GM21786 (cell line): ENCODE measurements at regions not wholly inside any gene's neighbourhood (a gene's known extent, or its start where the extent isn't known, plus 50 kb on each side); places are given as distances from the start of the nearest gene placed in this dataset.

Experiments
- ATAC-seq: cut with Tn5 transposase; IDR thresholded peaks from one replicate; pipeline ENCODE4 v1.9.1; 2021; ENCODE audit not compliant: unreplicated experiment

DNA sequence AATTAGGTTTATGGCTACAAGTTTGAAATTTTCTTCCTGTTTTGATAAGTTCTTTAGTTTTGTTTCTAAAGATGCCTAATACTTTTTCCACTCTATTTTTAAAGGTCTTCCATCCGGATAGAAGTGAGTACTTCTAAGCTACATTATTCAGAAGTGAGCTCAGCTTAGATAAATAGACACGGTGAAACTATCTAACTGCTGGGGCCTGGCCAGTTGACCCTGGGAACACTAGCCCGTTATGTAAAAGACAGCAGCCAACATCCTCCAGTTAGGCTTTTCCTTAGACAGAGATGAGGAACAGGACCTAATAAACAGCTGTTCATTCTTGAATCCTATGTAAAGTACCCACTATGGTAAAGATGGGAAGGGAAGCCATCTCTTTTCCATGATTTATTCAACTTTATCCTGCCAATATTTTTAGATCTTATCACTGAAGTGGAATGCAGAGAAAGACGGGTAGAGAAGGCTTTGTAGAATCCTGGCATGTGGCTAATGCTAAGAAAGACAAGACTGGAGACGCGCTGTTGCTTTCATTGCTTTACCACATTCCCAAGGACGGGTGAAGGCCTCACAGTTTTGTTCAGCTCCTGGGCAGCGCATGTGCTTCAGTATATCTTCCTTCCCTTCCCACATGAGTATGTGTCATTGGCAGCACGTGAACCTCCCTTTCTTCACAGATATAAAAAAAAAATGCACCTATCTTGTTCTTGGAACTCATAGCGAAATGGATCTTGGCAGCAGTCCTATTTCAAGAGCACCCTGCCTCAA, 340.0 kb upstream of the MEOX2 start:
- no peak for ATAC-seq

DNA sequence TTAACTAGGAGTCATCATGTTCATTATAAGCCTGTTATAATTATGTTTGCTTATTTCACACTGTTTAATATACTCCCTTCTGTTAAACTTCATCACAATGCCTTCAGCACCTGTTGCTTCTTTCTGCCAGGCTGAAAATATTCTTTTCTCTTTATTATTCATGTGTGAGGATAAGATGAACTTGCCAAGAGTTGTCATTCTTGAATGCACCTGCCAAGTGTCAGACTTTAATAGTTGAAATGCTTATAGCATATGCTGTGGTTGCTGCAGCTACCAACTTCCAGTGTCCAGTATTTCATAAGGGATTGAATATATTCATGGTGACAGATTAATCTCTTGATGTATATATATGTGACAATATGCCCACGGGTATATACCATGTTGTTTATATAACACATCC, 339.2 kb upstream of the MEOX2 start:
- ATAC-seq = no peak

DNA sequence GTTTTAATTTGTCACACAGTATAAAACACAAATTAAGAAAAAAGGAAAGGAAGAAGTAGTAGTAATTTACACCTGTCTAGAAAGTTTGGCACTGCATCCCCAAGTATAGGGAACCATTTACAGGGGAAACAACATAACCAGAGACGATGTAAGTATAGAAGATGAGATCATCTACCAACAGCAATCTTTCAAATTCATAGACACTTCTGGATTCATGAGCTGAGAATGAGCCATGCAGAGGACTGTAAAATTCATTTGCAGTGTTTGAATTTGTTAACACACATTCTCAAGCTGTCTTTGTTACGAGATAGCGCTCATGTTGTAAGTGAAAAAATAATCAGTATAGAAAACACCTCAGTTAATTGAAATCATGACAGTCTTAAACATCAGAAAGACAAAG, 337.0 kb upstream of the MEOX2 start:
- ATAC-seq = no peak

DNA sequence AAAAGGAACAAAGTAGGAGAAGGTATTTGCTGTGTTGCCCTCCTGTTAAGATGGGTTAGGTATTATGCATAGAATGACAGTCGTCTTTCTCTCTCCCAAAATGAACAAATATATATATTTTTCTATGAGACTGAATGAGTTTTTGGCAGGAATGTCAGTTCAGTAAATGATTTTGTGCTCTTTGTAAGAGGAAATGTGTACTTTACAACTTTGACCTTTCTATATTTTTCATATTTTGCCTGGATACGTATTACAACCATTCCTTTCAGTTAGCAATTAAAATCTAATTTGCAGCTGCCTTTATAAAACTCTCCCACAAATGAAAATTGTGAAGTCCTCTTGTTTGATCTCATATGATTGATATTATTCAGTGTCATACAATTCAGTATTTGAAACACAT, 336.6 kb upstream of the MEOX2 start:
- no peak for ATAC-seq

DNA sequence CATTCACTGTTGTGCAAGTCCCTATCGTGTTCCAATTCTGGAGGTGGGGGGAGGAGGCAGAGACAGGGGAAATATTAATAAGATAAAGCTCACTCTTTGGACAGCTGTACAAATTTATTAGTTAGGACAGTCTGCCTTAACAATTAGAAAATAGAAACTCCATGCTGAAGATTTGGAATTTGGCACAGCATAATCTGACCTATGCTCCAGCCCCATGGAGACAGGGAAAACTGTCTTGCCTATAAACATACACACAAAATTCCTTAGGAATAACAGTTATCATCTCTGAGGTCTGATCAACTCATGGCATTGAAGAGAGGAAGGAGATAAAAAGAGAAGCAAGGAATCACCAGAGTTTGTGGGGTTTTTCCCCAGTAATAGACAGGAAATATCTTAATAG, 335.4 kb upstream of the MEOX2 start:
- no peak for ATAC-seq

DNA sequence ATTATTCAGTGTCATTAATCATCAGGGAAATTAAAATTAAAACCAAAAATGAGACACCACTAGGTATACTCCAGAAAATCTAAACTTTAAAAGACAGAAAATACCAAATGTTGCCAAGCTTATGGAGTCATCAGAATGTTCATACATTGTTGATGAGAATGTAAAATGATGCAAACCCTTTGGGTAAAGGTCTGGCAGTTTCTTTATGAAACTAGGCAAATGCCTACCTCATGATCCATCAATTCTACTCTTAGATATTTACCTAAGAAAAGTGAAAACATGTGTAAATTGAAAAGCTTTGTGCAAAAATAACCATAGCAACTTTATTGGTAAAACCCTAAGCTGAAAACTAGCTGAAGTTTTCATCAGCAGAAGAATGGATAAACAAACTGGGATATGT, 329.5 kb upstream of the MEOX2 start:
- no peak for ATAC-seq

DNA sequence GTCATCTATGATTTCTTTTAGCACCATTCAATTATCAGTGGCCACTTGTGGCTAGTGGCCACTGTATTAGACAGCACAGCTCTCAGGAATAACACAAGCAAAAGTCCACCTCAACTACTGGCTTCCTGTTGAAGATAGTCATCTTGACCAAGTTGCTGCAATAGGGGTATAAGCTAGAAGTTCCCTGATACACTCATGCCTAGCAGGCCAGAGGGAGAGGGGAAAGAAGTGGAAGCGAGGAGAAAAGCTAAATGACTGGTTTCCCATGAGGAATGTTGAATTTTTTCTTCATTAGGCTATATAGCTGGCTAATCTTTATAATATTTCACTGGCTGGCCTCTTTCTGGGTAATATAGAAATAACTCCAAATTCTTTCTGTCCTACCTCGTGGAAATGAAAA, 327.5 kb upstream of the MEOX2 start:
- no peak for ATAC-seq

DNA sequence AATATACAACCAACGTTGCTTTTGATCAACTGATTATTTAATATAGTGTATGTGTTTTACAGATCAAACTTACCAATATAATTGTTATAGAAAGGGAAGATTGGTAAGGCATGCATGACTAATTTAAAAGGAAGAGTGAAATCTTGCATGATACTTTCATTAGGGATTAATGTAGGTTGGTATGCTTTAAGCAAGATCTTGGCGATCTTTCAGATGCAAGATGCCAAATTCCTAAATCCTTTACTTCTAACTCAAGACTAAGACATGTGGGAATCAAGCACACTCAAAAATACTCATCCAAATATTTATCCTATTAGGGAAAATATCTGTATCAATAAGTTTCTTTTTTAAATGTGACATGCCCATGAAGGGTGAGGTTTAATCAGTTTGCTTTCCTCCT, 321.4 kb upstream of the MEOX2 start:
- ATAC-seq = no peak

DNA sequence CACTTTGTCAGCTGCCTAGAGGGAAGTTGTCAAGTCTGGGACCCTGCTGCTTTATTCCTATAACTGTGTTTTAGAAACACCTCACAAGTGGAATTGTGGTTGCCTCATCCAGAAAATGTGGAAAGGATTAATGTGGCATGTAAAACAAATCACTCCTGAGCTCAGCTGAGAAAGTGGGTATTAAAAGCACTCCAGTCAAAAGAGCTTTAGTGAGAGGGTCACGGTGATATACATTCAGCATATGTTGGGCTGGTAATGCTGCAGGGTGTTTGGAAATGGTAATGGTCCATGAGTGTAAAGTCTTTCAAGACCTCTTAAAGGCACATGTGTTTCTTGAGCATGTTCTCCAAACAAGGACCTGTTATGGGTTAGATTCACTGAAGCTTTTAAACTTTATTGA, 318.2 kb upstream of the MEOX2 start:
- no peak for ATAC-seq

DNA sequence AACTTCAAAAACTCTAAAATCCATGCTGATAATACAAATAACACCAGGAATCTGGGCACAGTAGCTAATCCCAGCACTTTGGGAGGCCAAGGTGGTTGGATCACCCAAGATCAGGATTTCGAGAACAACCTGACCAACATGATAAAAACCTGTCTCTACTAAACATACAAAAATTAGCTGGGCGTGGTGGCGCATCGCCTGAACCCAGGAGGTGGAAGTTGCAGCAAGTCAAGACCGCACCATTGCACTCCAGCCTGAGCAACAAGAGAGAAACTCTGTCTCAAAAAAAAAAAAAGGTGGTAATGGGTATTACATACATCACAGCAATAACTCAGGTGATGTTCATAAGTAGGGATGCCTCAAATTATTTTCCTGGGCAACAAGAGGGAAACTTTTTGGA, 315.0 kb upstream of the MEOX2 start:
- ATAC-seq = no peak

DNA sequence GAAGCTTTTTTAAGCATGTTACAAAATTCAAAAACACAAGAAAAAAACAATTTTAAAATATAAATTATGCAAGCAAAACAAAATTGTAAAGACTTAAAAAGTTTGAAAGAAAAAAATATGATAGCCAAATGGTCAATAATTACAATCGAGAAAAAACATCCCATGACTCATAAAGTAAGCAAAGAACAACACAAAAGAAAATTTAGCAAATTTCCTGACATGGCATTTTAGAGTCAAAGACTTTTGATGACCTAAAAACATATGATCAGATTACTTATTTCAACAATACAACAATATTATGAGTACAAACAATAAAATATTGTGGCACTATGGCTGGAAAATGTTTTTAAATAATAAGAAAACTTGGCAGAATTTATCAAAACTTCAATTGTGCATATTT, 312.1 kb upstream of the MEOX2 start:
- no peak for ATAC-seq

DNA sequence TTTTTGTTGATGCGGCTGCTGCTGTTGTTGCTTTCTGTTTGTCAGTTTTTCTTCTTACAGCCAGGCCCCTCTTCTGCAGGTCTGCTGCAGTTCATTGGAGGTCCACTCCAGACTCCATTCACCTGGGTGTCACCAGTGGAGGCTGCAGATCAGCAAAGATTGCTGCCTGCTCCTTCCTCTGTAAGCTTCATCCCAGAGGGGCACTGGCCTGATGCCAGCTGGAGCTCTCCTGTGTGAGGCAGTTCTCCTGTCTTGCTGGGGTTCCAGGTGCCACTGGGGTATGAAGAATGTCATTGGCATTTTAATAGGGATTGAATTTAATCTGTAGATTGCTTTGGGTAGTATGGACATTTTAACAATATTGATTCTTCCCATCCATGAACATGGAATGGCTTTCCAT, 308.5 kb upstream of the MEOX2 start:
- no peak for ATAC-seq

DNA sequence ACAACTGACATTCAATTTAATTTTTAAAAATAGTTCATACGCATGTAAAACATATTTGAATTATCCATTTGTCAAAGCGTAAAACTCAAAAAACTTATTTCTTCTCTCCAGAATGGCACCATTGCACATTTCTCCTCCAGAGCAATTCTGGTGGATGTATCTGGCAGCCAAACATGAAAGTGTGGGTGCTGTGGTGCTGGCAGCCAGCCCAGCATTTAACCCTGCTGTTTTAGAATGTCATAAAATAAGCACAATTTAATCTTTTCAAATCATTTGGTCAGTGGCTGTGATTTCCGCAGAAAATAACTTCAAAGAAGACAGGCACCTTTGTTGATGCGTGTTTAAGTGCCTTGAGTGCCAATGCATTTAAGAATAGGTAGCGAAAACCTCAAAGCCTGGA, 302.7 kb upstream of the MEOX2 start:
- ATAC-seq = no peak

DNA sequence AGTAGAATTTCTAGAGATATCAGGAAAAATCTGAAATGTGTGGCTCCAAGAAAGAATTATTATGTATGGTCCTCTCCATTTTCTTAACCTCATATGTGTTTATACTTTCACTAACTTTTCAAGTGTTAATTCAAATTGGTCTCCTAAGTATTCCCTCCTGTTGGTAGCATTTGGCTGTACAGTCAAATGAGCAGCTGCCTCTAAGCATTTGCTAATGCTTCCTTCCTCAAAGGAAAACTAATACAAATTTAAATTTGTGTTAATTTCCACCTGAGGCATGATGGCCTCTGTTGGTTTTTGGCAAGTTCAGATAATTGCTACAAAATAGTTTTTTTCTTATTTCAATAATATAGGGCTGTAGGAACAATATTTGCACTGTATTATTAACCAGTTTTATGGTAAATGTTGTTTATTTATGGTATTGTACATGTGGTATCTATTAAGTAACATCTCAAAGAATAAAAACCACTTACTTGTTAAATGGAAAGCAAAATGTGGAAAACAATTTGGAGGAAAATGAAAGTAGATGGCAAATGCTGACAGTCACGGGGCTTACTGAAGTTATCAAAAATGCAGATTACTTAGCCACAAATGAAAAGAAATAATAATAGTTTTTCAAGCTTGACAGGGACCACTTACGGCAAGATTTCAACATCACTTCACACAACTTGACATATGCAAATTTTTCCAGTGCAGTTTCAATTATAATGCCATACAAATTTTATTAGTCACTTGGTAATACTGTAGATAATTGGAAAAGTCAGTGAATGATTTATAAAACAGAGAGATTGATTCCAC, 299.3 kb upstream of the MEOX2 start:
- no peak for ATAC-seq

DNA sequence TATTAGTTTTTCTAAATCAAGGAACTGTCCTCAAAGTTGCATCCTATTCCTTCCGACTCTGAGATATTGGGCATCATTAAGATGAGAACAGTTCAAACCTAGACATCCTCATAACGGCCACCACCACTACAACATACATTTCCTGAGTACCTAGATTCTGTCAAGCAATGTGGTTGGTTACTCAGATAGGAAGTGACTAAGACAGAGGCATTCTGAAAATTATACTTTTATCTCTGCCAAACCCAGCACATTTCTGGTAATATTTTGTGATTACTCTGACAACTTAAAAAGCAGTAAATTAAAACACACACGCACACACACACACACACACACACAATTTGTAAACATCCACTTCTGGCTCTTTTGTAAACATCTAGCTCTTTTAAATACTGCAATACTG, 291.2 kb upstream of the MEOX2 start:
- ATAC-seq = no peak

DNA sequence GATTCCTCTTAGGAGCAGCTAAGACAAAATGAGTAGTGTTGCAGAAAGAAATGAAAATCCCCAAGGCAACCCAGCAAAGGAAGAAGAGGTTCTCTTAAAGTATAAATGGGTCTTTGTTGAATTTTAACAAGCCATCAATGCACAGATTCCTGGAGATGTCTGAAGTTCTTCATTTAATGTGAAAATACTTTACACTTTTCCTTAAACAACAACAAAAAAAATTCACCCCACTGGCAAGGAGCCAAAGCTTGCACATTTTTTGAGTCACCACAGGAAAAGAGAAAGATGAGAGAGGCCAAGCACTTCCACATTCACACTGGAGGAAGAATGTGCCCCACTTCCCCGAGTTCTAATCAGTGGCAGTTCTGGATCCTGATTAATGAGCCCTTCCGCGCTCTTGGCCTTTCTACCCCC, 286.4 kb upstream of the MEOX2 start:
- ATAC-seq = no peak

DNA sequence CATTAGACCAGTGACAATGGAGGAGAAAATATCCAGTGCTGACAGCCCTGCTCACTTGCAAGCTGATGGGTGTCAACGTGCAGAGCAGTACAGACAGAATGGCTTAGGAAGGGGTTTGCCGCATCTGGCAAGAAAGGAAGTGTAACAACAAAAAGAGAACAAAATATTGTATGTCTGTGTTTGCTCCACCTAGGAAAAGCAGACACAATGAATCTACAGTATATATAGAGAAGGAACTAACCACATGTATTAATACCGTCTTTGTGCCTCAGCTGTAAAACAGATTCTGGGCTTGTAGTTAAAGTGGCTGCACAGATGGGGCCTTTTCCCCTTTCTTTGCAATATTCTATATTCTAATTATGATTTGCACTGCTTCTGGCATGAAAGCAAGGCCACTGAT, 281.1 kb upstream of the MEOX2 start:
- no peak for ATAC-seq

DNA sequence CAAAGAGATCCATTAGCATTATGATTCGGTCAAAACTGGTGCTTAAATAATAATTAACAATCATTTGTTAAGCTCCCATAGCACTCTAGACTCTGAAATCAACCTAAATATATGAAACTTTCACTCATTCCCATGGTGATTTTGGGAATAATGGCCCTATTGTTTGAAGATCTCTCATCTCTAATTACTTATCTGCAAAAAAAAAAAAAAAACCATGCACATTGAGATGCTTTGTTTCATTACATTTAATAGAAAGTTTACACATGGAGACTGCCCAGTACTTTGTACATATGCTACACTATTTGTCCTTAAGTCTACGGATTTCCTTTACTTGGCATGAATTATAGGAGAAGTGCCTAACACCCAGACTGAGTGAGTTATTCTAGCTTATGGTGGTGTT, 280.6 kb upstream of the MEOX2 start:
- no peak for ATAC-seq

DNA sequence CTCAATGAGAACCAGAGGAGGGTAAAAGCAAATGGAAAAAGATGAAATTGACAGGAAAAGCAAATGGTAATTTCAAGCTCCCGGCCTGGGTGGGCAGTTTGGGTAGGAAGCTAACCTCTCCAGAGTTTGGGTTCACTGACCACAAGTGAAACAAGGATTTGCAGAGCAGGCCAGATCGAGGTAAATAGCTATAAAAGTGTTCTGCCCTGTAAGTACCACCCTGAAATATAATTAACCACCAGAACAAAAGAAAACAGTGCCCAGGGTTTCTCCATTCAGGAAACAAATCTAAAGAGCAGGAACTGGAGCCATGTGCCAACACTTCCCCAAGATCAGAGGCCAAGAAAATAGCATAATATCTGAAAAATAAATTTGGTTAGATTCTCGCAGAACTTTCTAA, 276.7 kb upstream of the MEOX2 start:
- no peak for ATAC-seq

DNA sequence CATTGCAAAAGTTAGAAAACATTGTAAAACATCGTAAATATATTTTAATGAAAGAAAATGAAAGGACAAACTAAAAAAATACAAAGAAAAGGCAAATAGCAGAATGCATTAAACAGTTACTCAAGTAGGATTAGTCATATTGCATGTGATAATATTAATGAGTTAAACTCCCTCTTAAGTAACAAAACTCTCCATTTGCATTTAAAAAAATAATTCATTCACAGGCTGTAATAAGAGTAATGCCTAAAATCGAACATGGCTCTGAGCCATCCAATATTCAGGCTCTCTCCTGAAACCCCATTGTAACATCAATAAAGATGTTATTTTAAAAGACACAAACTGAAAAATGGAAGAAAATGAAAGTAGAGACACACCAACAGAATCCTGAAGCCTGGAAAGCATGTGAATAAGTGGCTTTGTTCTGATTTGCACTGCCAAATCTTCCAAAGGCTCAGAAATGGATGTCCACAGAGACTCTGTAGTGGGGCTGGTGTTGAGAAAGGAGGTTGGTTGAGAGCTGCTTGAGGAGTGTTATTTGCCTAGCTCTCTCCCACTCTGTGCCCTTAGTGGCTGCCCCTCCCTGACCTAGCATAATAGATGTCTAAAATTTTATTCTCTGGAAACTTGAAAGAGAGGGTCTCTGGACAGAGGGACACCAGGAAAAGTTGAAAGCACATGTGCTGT, 268.3 kb upstream of the MEOX2 start:
- ATAC-seq = no peak

DNA sequence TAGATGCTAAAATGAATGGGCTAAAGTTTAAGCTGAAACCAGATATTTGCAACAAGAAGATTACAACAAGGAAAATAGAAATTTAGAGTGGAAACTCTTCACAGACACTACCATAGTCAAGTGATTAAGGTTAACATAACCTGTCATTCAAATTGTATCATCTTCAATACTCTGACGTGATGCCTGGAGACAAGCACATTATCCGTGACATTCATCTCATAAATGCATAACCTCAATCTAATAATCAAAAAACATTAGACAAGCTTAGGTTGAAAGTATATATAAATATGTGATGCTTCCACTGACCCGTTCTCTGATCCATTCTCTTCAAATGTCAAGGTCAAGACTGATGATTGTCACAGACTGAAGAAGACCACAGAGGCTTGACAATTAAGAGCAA, 263.8 kb upstream of the MEOX2 start:
- ATAC-seq = no peak

DNA sequence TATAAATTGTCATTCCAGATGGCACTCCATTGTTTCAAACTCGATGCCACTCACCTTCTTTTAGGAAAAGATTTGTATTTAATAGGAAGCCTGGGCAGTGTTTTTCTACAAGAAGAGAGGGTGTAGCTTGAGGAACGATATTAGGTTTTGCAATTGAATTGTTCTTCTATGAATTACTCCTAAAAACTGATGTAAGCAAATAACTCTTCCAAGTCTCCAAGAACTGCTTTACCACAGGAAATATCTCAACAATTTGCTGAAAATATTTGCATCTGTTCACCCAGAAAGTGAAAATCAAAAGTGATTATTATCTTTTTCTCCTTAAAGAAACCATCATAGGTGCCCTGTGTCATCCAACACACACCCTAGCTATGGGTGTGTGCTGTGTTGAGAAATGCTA, 261.3 kb upstream of the MEOX2 start:
- no peak for ATAC-seq
